IPS DF 6.9 (cell line): ENCODE measurements at regions not wholly inside any gene's neighbourhood (a gene's known extent, or its start where the extent isn't known, plus 50 kb on each side); places are given as distances from the start of the nearest gene placed in this dataset.

Experiments
- DNase-seq: peaks from one replicate; pipeline ENCODE4 v3.0.0-alpha.2; 2013; ENCODE audit warnings: low read depth, low spot score
- H3K27ac ChIP-seq: one replicate; pipeline ENCODE4 v1.5.1; 2013; ENCODE audit warnings: low read length, control low read depth
- H3K27me3 ChIP-seq: 2 replicates; pipeline ENCODE4 v1.6.1; 2013; ENCODE audit warnings: mild to moderate bottlenecking, low read length; ENCODE audit not compliant: control insufficient read depth, insufficient read depth
- H3K36me3 ChIP-seq: 2 replicates; pipeline ENCODE4 v1.6.1; 2013; ENCODE audit warnings: low read length; ENCODE audit not compliant: control insufficient read depth, insufficient read depth
- H3K4me1 ChIP-seq: 2 replicates; pipeline ENCODE4 v1.6.1; 2013; ENCODE audit warnings: low read length; ENCODE audit not compliant: control insufficient read depth, insufficient read depth
- H3K4me3 ChIP-seq: 2 replicates; pipeline ENCODE4 v1.5.1; 2013; ENCODE audit warnings: mild to moderate bottlenecking, low read length
- H3K9me3 ChIP-seq: 2 replicates; pipeline ENCODE4 v1.6.1; 2013; ENCODE audit warnings: low read length, inconsistent platforms; ENCODE audit not compliant: control insufficient read depth, insufficient read depth
- WGBS: extraction: QIAGEN DNeasy Blood & Tissue Kit; methylation state at CpG from one replicate; pipeline ENCODE4 v1.1.7; 2013; ENCODE audit warnings: mixed read lengths, missing lambda C conversion rate; ENCODE audit not compliant: insufficient read length, insufficient coverage; 5-methylcytosine and 5-hydroxymethylcytosine counted together

DNA sequence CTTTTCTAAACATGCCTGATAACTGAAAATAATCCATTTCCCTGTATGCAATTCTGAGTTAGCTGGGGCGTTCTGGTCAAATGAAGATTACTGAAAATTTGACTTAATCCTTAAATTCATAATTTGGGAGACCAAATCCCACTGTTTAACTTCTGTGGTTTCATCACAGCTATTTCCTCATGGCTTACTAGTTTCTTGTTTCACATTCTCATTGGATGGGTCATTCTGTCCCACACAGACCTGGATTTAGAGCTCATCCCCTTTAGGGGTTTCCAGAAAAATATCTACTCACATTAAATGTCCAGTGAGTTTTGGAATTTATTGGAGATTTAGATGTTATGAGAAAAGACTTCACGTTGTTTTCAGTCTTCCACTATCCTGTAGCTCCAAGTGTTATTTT is 709.3 kb upstream of the KLHL1 start:
- no peak for DNase-seq
- WGBS, result no CpG with 5 or more reads among the region's 2 CpGs
- no peak overlapping the region for H3K27ac ChIP-seq
- no peaks in the 10 kb centered on the region for H3K27me3 ChIP-seq
- no peaks in the 10 kb centered on the region for H3K36me3 ChIP-seq
- H3K9me3 ChIP-seq, result no peaks in the 10 kb centered on the region
- H3K4me1 ChIP-seq, result no peaks in the 10 kb centered on the region
- no peak overlapping the region for H3K4me3 ChIP-seq

DNA sequence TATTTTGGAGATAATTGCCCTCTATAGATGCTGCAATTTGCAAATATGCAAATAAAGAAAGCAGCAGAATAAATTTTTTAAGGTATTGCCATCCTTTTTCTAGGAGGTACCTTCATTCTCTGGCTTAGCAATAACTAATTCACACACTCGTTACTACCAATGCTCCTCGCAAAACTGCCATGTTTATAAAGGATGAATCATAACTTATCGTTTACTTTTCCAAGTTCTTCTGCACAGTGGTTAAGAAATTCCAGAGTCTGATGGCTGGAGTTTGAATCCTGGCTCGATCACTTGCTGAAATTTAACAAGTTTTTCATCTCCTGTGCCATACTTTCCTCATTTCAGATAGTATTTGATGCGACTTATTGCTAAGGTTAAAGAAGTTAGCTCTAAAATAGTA is 708.6 kb upstream of the KLHL1 start:
- no peak for DNase-seq
- Histone ChIP-seq H3K4me1 (no peaks in the 10 kb centered on the region), H3K36me3 (no peaks in the 10 kb centered on the region), H3K9me3 (no peaks in the 10 kb centered on the region), H3K27ac (no peak overlapping the region), H3K4me3 (no peak overlapping the region), H3K27me3 (no peaks in the 10 kb centered on the region)
- WGBS, result no CpG with 5 or more reads among the region's 5 CpGs

DNA sequence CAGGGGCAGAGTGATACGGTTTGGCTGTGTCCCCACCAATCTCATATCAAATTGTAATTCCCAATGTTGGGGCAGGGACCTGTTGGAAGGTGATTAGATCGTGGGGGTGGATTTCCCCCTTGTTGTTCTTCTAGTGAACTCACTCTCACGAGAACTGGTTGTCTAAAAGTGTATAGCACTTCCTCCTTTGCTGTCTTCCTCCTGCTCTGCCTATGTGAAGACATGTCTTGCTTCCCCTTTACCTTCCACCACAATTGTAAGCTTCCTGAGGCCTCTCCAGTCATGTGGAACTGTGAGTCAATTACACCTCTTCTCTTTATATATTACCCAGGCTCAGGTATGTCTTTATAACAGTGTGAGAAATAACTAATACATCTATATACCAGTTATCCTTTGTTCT is 706.4 kb upstream of the KLHL1 start:
- H3K27ac ChIP-seq, result no peak overlapping the region
- H3K27me3 ChIP-seq, result no peaks in the 10 kb centered on the region
- H3K4me3 ChIP-seq, result no peak overlapping the region
- no CpG with 5 or more reads among the region's 3 CpGs for WGBS
- no peaks in the 10 kb centered on the region for H3K9me3 ChIP-seq
- DNase-seq, result no peak
- H3K4me1 ChIP-seq, result no peaks in the 10 kb centered on the region
- no peaks in the 10 kb centered on the region for H3K36me3 ChIP-seq

DNA sequence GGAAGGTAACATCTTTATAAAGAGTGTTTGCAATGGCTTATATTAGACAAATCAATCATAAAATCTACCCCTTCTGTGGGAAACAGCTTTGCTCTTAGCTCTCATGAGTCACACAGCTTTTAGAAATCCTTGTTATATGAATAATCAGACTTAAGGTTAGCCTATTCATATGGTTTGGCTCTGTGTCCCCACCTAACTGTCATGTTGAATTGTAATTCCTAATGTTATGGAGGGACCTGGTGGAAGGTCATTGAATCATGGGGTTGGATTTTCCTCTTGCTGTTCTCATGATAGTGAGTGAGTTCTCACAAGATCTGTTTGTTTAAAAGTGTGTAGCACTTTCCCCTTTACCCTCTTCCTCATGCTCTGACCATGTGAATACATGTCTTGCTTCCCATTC is 704.2 kb upstream of the KLHL1 start:
- H3K4me1 ChIP-seq, result no peaks in the 10 kb centered on the region
- H3K9me3 ChIP-seq, result no peaks in the 10 kb centered on the region
- no peak for DNase-seq
- no peak overlapping the region for H3K27ac ChIP-seq
- no peak overlapping the region for H3K4me3 ChIP-seq
- no peaks in the 10 kb centered on the region for H3K36me3 ChIP-seq
- H3K27me3 ChIP-seq, result no peaks in the 10 kb centered on the region

DNA sequence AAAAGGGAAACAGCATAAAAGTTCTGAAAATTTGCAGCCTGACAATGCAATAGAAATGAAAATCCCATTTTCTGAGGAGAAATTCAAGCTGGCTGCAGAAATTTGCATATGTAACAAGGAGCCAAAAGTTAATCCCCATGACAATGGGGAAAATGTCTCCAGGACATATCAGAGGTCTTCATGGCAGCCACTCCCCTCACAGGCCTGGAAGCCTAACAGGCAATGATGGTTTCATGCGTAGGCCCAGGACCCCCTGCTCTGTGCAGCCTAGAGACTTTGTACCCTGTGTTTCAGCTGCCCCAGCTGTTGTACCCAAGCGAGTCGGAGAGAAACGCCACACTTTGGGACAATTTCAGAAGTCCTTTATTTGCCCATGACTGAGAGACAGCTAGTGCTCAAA is 701.3 kb upstream of the KLHL1 start:
- no peak for DNase-seq
- WGBS, result no CpG with 5 or more reads among the region's 4 CpGs
- Histone ChIP-seq H3K9me3 (no peaks in the 10 kb centered on the region), H3K4me1 (no peaks in the 10 kb centered on the region), H3K27ac (no peak overlapping the region), H3K4me3 (no peak overlapping the region), H3K27me3 (no peaks in the 10 kb centered on the region), H3K36me3 (no peaks in the 10 kb centered on the region)

DNA sequence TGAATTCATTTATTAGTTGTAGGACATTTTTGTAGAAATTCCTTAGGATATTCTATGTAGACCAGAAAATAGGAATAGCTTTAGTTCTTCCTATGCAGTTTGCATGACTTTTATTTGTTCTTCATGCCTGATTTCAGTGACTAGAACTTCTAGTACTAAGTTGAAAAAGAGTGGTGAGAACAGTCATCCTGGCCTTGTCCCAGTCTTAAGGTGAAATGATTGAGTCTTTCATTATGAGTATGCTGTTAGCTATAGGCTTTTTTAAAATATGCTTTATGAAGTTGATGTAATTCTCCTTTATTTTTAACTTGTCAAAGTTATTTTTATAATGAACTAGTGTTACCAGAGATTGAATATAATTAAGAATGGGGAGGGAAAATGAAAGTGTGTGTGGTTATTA is 690.1 kb upstream of the KLHL1 start:
- Histone ChIP-seq H3K27me3 (no peaks in the 10 kb centered on the region), H3K36me3 (no peaks in the 10 kb centered on the region), H3K9me3 (no peaks in the 10 kb centered on the region), H3K4me3 (no peak overlapping the region), H3K27ac (no peak overlapping the region), H3K4me1 (no peaks in the 10 kb centered on the region)
- DNase-seq, result no peak

DNA sequence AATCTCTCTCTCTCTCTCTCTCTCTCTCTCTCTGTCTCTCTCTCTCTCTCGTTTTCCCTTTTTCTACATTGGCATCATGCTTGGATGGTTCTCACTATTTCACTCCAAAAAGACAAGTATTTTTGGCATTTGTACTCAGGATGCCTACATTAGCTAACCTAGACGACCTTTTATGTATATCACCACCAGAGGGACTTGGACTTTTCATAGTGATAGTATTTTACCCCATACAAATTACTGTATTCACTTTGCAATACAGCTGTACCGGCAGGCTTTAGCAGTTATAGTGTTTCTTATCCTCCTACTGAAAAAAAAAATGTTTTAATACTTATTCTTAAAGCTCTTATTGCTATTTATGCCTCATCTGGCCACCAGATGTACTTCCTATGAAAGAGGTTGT is 687.2 kb upstream of the KLHL1 start:
- no CpG with 5 or more reads among the region's 3 CpGs for WGBS
- Histone ChIP-seq H3K4me3 (no peak overlapping the region), H3K27ac (no peak overlapping the region), H3K4me1 (no peaks in the 10 kb centered on the region), H3K36me3 (no peaks in the 10 kb centered on the region), H3K9me3 (no peaks in the 10 kb centered on the region), H3K27me3 (no peaks in the 10 kb centered on the region)
- DNase-seq, result no peak

DNA sequence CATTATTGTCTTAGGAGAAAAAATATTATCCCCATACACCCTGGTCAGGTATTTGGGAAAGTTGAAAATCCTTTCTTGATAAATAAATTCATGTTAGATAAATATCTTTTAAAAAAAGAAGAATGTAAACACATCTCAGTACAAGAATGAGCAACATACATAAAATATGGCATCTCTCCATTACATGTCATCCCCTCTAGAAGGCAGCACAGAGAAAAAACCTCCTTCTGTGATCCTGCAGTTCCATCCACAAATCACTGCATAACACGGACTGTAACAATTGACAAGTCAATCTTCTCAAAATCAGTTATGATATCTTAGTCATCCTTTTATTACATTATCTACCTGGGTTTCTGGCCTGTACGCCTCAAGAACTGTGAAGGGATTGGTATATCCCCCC is 683.9 kb upstream of the KLHL1 start:
- Histone ChIP-seq H3K9me3 (no peaks in the 10 kb centered on the region), H3K27me3 (no peaks in the 10 kb centered on the region), H3K27ac (no peak overlapping the region), H3K4me1 (no peaks in the 10 kb centered on the region), H3K36me3 (no peaks in the 10 kb centered on the region), H3K4me3 (no peak overlapping the region)
- DNase-seq, result no peak
- no CpG with 5 or more reads among the region's 2 CpGs for WGBS

DNA sequence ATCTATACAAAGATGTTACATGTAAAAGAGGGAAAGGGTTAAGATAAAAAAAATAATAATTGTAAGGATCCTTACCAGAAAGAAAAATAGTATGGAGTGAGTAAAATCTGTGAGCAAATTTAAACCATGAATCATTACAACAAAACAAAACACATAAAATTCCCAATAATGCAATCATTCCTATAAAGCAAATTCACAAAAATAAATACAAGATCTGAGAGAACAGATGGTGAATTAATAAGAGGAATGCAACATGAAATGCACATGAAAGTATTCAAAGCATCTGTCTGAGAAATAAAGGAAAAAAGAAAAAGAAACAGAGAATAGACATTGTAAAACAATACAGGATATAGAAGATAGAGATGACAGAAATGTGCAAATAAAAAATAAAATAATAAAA is 681.5 kb upstream of the KLHL1 start:
- no peak overlapping the region for H3K27ac ChIP-seq
- H3K4me3 ChIP-seq, result no peak overlapping the region
- H3K27me3 ChIP-seq, result no peaks in the 10 kb centered on the region
- no peaks in the 10 kb centered on the region for H3K36me3 ChIP-seq
- no peaks in the 10 kb centered on the region for H3K4me1 ChIP-seq
- no peak for DNase-seq
- no peaks in the 10 kb centered on the region for H3K9me3 ChIP-seq

DNA sequence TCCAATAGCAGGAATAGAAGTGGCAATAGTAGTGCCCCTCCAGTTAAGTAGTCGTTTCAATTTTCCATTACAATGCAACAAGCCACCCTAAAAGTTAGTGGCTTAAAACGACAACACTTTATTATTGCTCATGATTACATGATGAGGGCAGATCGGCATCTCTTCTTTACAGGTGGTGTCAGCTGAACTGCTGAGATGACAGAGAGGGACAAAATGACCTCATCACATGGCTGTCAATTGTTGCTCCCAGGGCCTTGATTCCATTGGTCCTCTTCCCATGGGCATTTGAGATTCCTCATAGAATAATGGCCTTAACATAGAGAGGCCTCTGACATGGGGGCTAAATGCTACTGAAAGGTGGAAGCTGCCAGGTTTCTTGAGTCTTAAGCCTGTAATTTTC is 679.8 kb upstream of the KLHL1 start:
- no peaks in the 10 kb centered on the region for H3K36me3 ChIP-seq
- H3K9me3 ChIP-seq, result no peaks in the 10 kb centered on the region
- no peak overlapping the region for H3K4me3 ChIP-seq
- no peak overlapping the region for H3K27ac ChIP-seq
- no peak for DNase-seq
- WGBS, result no CpG with 5 or more reads among the region's 3 CpGs
- H3K4me1 ChIP-seq, result no peaks in the 10 kb centered on the region
- H3K27me3 ChIP-seq, result no peaks in the 10 kb centered on the region

DNA sequence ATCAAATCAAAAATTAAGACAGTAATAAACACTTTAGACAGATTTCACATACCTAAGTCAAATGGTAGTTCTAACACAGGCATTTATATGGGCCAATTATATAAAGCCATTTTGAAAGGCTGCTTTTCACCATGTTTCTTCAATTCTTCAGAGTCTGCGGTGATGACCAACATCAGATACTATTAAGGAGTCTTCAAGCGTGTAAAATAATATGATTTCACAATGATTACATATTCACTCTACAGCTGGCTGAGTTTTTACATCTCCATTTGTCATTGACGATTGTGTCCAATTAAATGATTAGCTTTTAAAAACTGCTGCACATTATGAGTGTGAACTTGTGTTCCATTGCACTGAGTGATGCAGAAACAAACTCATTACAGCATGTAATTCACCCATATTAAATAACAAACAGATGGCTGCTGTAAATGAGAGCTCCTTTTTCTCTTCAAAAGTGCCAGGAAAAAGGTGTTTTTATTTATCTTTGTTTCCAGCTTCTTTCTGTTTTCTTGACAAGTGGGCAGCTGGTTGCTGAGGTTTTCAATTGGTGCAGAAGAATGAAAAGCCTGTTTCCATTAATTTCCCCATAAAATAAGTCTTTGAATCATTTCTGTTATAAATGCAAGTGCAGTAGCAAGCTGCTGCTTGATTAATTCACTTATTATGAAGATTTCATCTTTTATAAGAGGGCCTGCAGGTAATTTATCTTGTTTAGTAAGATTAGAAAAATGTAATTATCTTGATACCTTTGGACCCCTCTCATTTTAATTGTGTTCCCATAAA is 676.1 kb upstream of the KLHL1 start:
- DNase-seq, result no peak
- WGBS, result no CpG with 5 or more reads among the region's 3 CpGs
- H3K9me3 ChIP-seq, result no peaks in the 10 kb centered on the region
- no peaks in the 10 kb centered on the region for H3K36me3 ChIP-seq
- H3K4me1 ChIP-seq, result no peaks in the 10 kb centered on the region
- no peak overlapping the region for H3K27ac ChIP-seq
- H3K27me3 ChIP-seq, result no peaks in the 10 kb centered on the region
- no peak overlapping the region for H3K4me3 ChIP-seq
